ENCODE measurements at regions not wholly inside any gene's neighbourhood (a gene's known extent, or its start where the extent isn't known, plus 50 kb on each side); places are given as distances from the start of the nearest gene placed in this dataset.
"Not testable (repeated sequence)": the region's sequence is repeated elsewhere in the genome, so short reads cannot be mapped to it uniquely, and the experiment has no call there.

GRCh38 chr7:106736123-106736507 lies 75.2 kb upstream of the CCDC71L start:
- H3K36me3 Mint-ChIP-seq (ENCODE audit: low read depth), result no peaks in the 10 kb centered on the region
- H3K9me3 Mint-ChIP-seq, result no peaks in the 10 kb centered on the region
- no peak for ATAC-seq (replicated peaks)
- H3K4me1 Mint-ChIP-seq, result peaks cover 20% of the 10 kb centered on the region
- H3K27me3 Mint-ChIP-seq, result no peaks in the 10 kb centered on the region
- H3K27ac Mint-ChIP-seq, result peak overlapping the region; percentile 13
- peak overlapping the region; percentile 22 for H3K4me3 Mint-ChIP-seq

- peak; percentile 90 for ATAC-seq (replicated peaks)
- Mint-ChIP-seq H3K27ac (peak overlapping the region; percentile 13), H3K36me3 (ENCODE audit: low read depth) (no peaks in the 10 kb centered on the region), H3K27me3 (no peaks in the 10 kb centered on the region), H3K4me3 (peak overlapping the region; percentile 22), H3K4me1 (peaks cover 20% of the 10 kb centered on the region), H3K9me3 (no peaks in the 10 kb centered on the region)
Measured at GRCh38 chr7:106736508-106737201, 75.7 kb upstream of the CCDC71L start.

DNA sequence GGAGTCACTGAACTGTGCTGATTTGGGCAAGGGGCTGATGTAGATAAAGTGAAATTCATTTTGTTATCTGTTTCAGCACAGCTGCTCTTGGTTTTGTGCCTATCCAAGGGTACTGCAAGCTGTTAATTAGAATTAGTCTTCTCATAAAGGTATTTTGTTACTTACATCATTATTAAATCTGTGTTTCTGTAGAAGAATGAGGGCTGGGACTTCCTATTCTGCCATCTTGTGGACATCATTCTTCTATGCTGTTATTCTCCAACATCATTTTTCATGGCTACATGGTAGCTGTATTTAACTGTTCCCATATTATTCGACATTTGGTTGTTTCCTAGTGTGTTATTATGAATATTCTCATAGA lies 76.2 kb upstream of the CCDC71L start:
- H3K4me1 Mint-ChIP-seq, result peaks cover 16% of the 10 kb centered on the region
- no peaks in the 10 kb centered on the region for H3K27me3 Mint-ChIP-seq
- no peak for ATAC-seq (replicated peaks)
- no peaks in the 10 kb centered on the region for H3K9me3 Mint-ChIP-seq
- no peaks in the 10 kb centered on the region for H3K36me3 Mint-ChIP-seq (ENCODE audit: low read depth)
- H3K27ac Mint-ChIP-seq, result no peak overlapping the region
- H3K4me3 Mint-ChIP-seq, result peak overlapping the region; percentile 22

- Mint-ChIP-seq H3K36me3 (ENCODE audit: low read depth) (no peaks in the 10 kb centered on the region), H3K27ac (no peak overlapping the region), H3K4me1 (peaks cover 8% of the 10 kb centered on the region), H3K9me3 (no peaks in the 10 kb centered on the region), H3K4me3 (no peak overlapping the region), H3K27me3 (no peaks in the 10 kb centered on the region)
- ATAC-seq (replicated peaks), result no peak
Measured at GRCh38 chr7:106740806-106741205, 79.8 kb upstream of the CCDC71L start.

GRCh38 chr7:106744563-106745091 lies 83.7 kb upstream of the CCDC71L start:
- Mint-ChIP-seq H3K4me3 (no peak overlapping the region), H3K27ac (no peak overlapping the region), H3K36me3 (ENCODE audit: low read depth) (no peaks in the 10 kb centered on the region), H3K9me3 (peaks cover 4% of the 10 kb centered on the region), H3K27me3 (peaks cover 5% of the 10 kb centered on the region), H3K4me1 (no peaks in the 10 kb centered on the region)
- ATAC-seq (replicated peaks), result peak; percentile 85

DNA sequence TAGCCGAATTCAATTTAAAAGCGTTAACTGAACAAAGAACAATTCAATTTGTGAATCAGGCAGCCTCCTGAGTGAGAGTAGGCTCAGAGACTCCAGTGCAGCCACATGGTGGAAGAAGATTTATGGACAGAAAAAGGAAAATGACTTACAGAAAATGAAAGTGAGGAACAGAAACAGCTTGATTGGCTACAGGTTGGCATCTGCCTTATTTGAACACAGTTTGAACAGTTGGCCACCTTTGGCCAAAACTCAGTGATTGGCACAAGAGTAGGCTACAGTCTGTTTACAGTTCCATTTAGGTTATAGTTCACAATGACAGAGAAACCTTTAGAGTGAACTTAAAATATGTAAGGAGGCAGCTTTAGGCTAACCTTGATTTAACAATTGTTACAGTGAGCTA lies 86.3 kb upstream of the CCDC71L start:
- H3K27ac Mint-ChIP-seq; H3K9me3 Mint-ChIP-seq; H3K4me3 Mint-ChIP-seq; H3K4me1 Mint-ChIP-seq; ATAC-seq (replicated peaks); H3K27me3 Mint-ChIP-seq; H3K36me3 Mint-ChIP-seq (ENCODE audit: low read depth): not testable (repeated sequence)

DNA sequence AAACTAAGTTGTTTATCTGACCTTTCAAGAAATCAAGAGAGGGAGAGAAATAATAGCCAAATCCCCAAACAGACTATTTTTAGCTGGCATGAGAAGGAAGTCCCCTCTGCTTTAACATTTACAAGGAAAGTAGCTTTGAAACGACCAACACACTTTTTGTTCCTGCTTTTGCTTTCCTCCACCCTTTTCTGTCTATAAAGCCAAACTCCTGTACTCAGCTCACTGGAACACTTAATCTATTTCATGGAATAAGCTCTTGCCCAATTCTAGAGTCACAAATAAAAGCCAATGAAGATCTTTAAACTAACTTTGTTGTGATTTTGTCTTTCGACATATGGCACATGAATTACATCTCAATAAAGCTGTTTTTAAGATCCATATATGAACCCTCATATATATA lies 86.8 kb upstream of the CCDC71L start:
- H3K4me1 Mint-ChIP-seq, result no peaks in the 10 kb centered on the region
- no peak overlapping the region for H3K27ac Mint-ChIP-seq
- no peaks in the 10 kb centered on the region for H3K36me3 Mint-ChIP-seq (ENCODE audit: low read depth)
- H3K27me3 Mint-ChIP-seq, result peaks cover 5% of the 10 kb centered on the region
- ATAC-seq (replicated peaks), result no peak
- no peak overlapping the region for H3K4me3 Mint-ChIP-seq
- H3K9me3 Mint-ChIP-seq, result peaks cover 4% of the 10 kb centered on the region

GRCh38 chr7:106749165-106749564 lies 88.2 kb upstream of the CCDC71L start:
- Mint-ChIP-seq H3K4me3 (no peak overlapping the region), H3K9me3 (peaks cover 4% of the 10 kb centered on the region), H3K4me1 (no peaks in the 10 kb centered on the region), H3K27me3 (peaks cover 5% of the 10 kb centered on the region), H3K27ac (no peak overlapping the region), H3K36me3 (ENCODE audit: low read depth) (no peaks in the 10 kb centered on the region)
- no peak for ATAC-seq (replicated peaks)

DNA sequence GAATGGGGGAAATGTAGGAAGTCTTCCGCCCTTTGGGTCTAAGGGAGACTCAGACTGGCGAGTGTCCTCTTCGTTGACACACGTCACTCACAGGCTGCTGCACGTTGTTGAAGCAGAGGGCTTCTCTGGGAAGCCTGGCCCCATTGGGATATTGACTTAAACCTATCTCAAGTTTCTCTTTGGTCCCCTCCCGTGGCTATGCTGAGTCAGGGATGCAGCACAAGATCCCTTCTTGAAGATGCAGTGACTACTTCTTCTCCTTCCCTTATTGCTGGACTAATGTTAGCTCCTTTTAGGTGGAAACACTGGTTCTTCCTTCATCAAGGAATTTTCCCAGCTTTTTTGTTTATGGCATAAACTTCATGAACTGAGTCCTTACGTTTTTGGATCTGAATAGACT lies 89.8 kb upstream of the CCDC71L start:
- no peak for ATAC-seq (replicated peaks)
- Mint-ChIP-seq H3K4me1 (no peaks in the 10 kb centered on the region), H3K27ac (no peak overlapping the region), H3K4me3 (no peak overlapping the region), H3K36me3 (ENCODE audit: low read depth) (no peaks in the 10 kb centered on the region), H3K27me3 (peaks cover 5% of the 10 kb centered on the region), H3K9me3 (peaks cover 4% of the 10 kb centered on the region)

- Mint-ChIP-seq H3K4me1 (no peaks in the 10 kb centered on the region), H3K36me3 (ENCODE audit: low read depth) (no peaks in the 10 kb centered on the region), H3K27ac (no peak overlapping the region), H3K27me3 (peaks cover 5% of the 10 kb centered on the region), H3K9me3 (peaks cover 8% of the 10 kb centered on the region), H3K4me3 (no peak overlapping the region)
- ATAC-seq (replicated peaks), result no peak
Measured at GRCh38 chr7:106752367-106752766, 91.4 kb upstream of the CCDC71L start.

GRCh38 chr7:106755024-106755423 lies 94.1 kb upstream of the CCDC71L start:
- not testable (repeated sequence) for H3K9me3 Mint-ChIP-seq, H3K4me3 Mint-ChIP-seq

GRCh38 chr7:106755641-106756040 lies 94.7 kb upstream of the CCDC71L start:
- peaks cover 5% of the 10 kb centered on the region for H3K9me3 Mint-ChIP-seq
- H3K36me3 Mint-ChIP-seq (ENCODE audit: low read depth), result no peaks in the 10 kb centered on the region
- H3K4me3 Mint-ChIP-seq, result no peak overlapping the region
- H3K4me1 Mint-ChIP-seq, result no peaks in the 10 kb centered on the region
- no peak overlapping the region for H3K27ac Mint-ChIP-seq
- H3K27me3 Mint-ChIP-seq, result no peaks in the 10 kb centered on the region
- no peak for ATAC-seq (replicated peaks)

More at GRCh38 chr7:106755024-106755423, 94.1 kb upstream of the CCDC71L start:
- ATAC-seq (replicated peaks); H3K27me3 Mint-ChIP-seq; H3K36me3 Mint-ChIP-seq (ENCODE audit: low read depth); H3K27ac Mint-ChIP-seq; H3K4me1 Mint-ChIP-seq: not testable (repeated sequence)

- Mint-ChIP-seq H3K4me3 (no peak overlapping the region), H3K4me1 (no peaks in the 10 kb centered on the region), H3K27ac (no peak overlapping the region), H3K36me3 (ENCODE audit: low read depth) (no peaks in the 10 kb centered on the region), H3K9me3 (peaks cover 5% of the 10 kb centered on the region), H3K27me3 (no peaks in the 10 kb centered on the region)
- no peak for ATAC-seq (replicated peaks)
Measured at GRCh38 chr7:106756071-106756470, 95.1 kb upstream of the CCDC71L start.

DNA sequence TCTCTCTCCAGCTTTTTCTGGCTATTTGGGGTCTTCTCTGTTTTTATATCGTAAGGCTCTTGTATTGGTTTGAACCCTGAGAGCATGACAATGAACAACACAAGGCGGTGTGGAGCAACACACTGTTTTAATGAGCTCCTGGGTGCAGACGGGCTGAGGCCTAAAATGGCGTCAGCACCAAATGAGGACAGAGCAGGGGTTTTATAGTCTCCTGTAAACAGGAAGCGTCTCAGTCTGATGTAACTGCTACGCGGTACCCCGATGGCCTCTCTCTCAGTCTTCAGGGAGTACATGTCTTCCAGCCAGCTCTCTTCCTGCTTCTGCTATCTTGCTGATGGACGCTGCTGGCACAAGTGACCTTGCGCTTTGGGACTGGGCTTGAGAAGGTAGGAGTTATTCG lies 95.9 kb upstream of the CCDC71L start:
- no peak for ATAC-seq (replicated peaks)
- Mint-ChIP-seq H3K4me3 (no peak overlapping the region), H3K27ac (no peak overlapping the region)

DNA sequence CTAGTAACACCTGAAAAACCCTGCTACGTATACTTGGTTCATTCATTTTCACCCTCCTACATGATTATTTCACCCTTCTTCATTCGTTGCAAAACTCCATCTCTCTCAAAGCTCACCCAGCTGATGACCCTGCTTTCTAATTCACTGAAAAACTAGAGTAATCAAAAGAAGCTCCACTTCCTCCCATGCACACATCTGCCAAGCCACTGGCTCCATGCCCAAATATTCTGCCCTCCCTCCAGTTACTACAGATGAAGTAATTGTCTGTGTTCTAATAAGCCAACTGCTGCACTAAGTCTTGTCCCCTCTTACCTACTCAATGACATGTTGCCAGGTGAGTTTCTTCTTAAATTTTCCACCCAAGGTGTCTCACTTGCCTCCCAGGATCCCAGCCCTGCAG lies 96.9 kb upstream of the CCDC71L start:
- no peak for ATAC-seq (replicated peaks)
- Mint-ChIP-seq H3K36me3 (ENCODE audit: low read depth) (no peaks in the 10 kb centered on the region), H3K27ac (no peak overlapping the region), H3K9me3 (peaks cover 5% of the 10 kb centered on the region), H3K4me1 (no peaks in the 10 kb centered on the region), H3K4me3 (no peak overlapping the region), H3K27me3 (no peaks in the 10 kb centered on the region)

More for the DNA sequence above, 95.9 kb upstream of the CCDC71L start:
- no peaks in the 10 kb centered on the region for H3K36me3 Mint-ChIP-seq (ENCODE audit: low read depth)
- H3K27me3 Mint-ChIP-seq, result no peaks in the 10 kb centered on the region
- no peaks in the 10 kb centered on the region for H3K4me1 Mint-ChIP-seq
- H3K9me3 Mint-ChIP-seq, result peaks cover 5% of the 10 kb centered on the region

DNA sequence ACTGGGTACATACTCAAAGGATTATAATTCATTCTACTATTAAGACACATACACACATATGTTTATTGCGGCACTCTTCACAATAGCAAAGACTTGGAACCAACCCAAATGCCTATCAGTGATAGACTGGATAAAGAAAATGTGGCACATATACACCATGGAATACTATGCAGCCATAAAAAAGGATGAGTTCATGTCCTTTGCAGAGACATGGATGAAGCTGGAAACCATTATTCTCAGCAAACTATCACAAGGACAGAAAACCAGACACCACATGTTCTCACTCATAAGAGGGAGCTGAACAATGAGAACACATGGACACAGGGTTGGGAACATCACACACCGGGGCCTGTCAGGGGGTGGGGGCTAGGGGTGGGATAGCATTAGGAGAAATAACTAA lies 101.9 kb upstream of the CCDC71L start:
- H3K4me3 Mint-ChIP-seq; H3K36me3 Mint-ChIP-seq (ENCODE audit: low read depth); H3K27me3 Mint-ChIP-seq; H3K27ac Mint-ChIP-seq; H3K9me3 Mint-ChIP-seq; ATAC-seq (replicated peaks): not testable (repeated sequence)
- H3K4me1 Mint-ChIP-seq, result peaks cover 17% of the 10 kb centered on the region
